ENCODE measurements at regions not wholly inside any gene's neighbourhood (a gene's known extent, or its start where the extent isn't known, plus 50 kb on each side); places are given as distances from the start of the nearest gene placed in this dataset.

DNA sequence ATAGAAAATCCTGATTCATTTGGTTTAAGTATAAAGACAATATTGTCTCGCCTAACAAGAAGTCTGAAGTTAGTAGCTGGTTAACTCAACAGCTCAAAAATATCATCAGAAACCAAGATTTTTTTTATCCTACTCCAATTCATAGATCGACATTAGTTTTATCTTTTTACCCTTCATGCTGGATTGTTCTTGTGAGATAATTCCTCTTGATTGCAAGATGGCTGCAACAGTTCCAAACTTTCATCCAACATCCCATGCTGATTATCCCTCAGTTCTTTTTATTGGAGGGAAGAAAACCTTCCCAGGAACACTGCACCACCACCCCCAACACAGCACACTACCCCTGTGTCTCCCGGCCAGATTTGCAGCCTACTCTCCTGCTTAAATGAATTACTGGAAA, 370.2 kb upstream of the RAB6C start:
- H3K9me3 Mint-ChIP-seq = no peaks in the 10 kb centered on the region
- ChIA-PET POLR2A (no interaction called here), CTCF (no interaction called here)
- no peaks in the 10 kb centered on the region for H3K27me3 Mint-ChIP-seq
- H3K27ac Mint-ChIP-seq = no peak overlapping the region
- DNase-seq = no peak
- no peaks in the 10 kb centered on the region for H3K4me1 Mint-ChIP-seq
- no peaks in the 10 kb centered on the region for H3K36me3 Mint-ChIP-seq (ENCODE audit: low read depth)
- no peak overlapping the region for H3K4me3 Mint-ChIP-seq

DNA sequence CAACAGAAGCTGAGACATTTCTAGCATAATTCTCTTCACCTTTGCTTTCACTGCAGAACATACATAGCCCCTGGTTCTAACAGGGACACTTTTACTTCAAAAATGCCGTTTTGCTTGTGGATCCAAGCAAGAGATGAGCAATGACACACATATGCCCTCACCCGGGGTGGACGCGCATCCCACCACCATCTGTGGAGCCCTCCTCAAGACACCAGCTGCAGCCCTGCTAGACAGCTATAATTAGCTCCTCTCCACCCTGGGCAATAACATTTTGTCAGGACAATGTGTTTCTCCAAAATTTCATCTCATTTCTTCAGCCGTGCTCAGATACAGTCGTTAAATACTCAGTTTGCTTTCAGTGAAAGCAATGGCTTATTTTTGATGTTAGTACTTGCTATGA, 368.7 kb upstream of the RAB6C start:
- Mint-ChIP-seq H3K36me3 (ENCODE audit: low read depth) (no peaks in the 10 kb centered on the region), H3K4me1 (no peaks in the 10 kb centered on the region), H3K9me3 (no peaks in the 10 kb centered on the region), H3K27me3 (peaks cover 4% of the 10 kb centered on the region), H3K27ac (no peak overlapping the region), H3K4me3 (no peak overlapping the region)
- no peak for DNase-seq
- POLR2A ChIA-PET = no interaction called here
- CTCF ChIA-PET = no interaction called here

DNA sequence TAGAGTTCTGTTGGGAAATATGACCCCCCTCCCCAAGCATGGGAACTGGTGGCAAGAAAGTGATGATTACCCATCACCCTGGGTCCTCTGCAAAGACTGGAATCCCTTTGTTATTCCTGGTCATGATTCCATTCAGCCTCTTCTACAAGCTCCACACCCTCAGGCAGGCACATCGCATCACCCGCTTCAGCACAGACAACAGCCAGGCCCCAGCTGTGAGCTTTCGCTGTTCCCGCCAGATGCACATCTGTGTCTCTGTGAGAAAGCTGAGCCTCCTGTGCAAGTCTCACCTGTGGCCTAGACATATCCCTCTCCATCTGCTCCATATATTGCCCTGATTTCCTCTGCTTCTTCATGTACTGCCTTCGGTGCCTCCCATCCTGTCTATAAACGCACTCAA, 368.0 kb upstream of the RAB6C start:
- Mint-ChIP-seq H3K4me1 (no peaks in the 10 kb centered on the region), H3K9me3 (no peaks in the 10 kb centered on the region), H3K27ac (no peak overlapping the region), H3K36me3 (ENCODE audit: low read depth) (no peaks in the 10 kb centered on the region), H3K4me3 (no peak overlapping the region), H3K27me3 (peaks cover 4% of the 10 kb centered on the region)
- CTCF ChIA-PET = no interaction called here
- POLR2A ChIA-PET = no interaction called here
- no peak for DNase-seq

DNA sequence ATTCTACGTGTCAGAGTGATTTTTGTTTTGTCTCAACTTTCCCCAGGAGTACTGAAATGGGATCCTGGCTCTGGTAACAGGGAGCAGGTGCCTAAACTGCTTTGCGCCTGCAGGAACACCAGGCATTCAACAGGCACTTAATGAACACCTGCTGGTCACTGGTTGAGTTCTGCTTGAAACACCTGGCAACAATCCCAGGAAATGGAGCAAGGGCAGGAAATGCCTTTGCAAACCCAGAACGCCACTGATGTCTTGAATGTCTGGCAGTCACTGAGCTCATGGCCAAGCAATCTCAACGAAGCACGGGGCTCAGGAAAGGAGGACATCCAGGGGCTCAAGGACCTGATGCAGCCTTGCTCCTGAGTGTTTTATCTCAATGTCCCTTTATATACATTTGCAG, 360.0 kb upstream of the RAB6C start:
- Mint-ChIP-seq H3K27ac (no peak overlapping the region), H3K4me3 (no peak overlapping the region), H3K9me3 (no peaks in the 10 kb centered on the region), H3K4me1 (no peaks in the 10 kb centered on the region), H3K27me3 (peaks cover 3% of the 10 kb centered on the region), H3K36me3 (ENCODE audit: low read depth) (no peaks in the 10 kb centered on the region)
- DNase-seq = no peak
- ChIA-PET POLR2A (no interaction called here), CTCF (no interaction called here)

GRCh38 chr2:129620411-129620810, 359.1 kb upstream of the RAB6C start:
- H3K27ac Mint-ChIP-seq = no peak overlapping the region
- no peaks in the 10 kb centered on the region for H3K36me3 Mint-ChIP-seq (ENCODE audit: low read depth)
- H3K4me3 Mint-ChIP-seq = no peak overlapping the region
- H3K9me3 Mint-ChIP-seq = no peaks in the 10 kb centered on the region
- no peak for DNase-seq
- ChIA-PET POLR2A (no interaction called here), CTCF (no interaction called here)
- H3K27me3 Mint-ChIP-seq = no peaks in the 10 kb centered on the region
- H3K4me1 Mint-ChIP-seq = no peaks in the 10 kb centered on the region

- H3K4me1 Mint-ChIP-seq = no peaks in the 10 kb centered on the region
- H3K27ac Mint-ChIP-seq = no peak overlapping the region
- ChIA-PET POLR2A (no interaction called here), CTCF (no interaction called here)
- no peaks in the 10 kb centered on the region for H3K27me3 Mint-ChIP-seq
- no peak for DNase-seq
- no peaks in the 10 kb centered on the region for H3K9me3 Mint-ChIP-seq
- no peak overlapping the region for H3K4me3 Mint-ChIP-seq
- H3K36me3 Mint-ChIP-seq (ENCODE audit: low read depth) = no peaks in the 10 kb centered on the region
Observed at GRCh38 chr2:129623783-129624182, 355.7 kb upstream of the RAB6C start.

GRCh38 chr2:129627437-129627836, 352.0 kb upstream of the RAB6C start:
- Mint-ChIP-seq H3K4me3 (no peak overlapping the region), H3K27me3 (no peaks in the 10 kb centered on the region), H3K27ac (no peak overlapping the region), H3K36me3 (ENCODE audit: low read depth) (no peaks in the 10 kb centered on the region), H3K9me3 (no peaks in the 10 kb centered on the region), H3K4me1 (no peaks in the 10 kb centered on the region)
- DNase-seq = no peak
- ChIA-PET CTCF (no interaction called here), POLR2A (no interaction called here)

DNA sequence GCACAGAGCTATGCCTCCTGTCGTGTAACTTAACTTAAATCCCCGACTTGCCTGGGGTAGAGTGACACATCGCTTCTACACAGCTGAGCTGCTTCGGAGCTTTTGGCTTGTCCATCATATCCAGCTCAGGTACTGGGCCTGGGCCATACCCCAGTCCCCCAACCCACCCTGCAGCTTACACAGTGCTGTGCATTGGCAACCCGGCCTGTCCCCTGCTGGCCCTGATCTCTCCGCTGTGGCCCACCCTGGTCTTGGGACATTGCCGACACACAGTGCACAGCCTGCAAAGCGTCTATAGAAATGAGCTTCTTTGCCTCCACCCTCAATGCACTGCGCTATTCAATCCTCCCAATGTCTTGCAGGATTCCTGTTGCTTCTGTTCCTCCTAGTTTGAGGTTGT, 342.8 kb upstream of the RAB6C start:
- no peak for DNase-seq
- Mint-ChIP-seq H3K36me3 (ENCODE audit: low read depth) (no peaks in the 10 kb centered on the region), H3K4me3 (no peak overlapping the region), H3K4me1 (no peaks in the 10 kb centered on the region), H3K9me3 (no peaks in the 10 kb centered on the region), H3K27me3 (peaks cover 2% of the 10 kb centered on the region), H3K27ac (no peak overlapping the region)
- POLR2A ChIA-PET = no interaction called here
- CTCF ChIA-PET = no interaction called here

DNA sequence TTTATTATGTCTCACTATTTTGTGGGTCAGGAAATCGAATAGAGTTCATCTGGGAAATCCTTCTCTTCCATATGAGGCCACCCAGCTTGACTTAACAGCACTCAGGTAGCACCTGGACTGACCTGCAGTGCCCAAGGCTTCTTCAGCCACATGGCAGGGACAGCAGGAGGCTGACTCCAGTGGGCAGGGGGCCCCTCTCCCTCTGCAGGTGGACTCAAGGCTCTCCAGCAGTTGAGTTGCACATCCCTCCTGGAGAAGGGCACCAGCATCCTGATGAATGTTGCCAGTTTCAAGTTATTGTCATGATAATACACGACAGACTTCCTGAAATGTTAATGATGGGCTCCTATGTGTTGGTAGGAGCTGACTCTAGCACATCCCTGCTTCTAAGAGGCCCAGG, 338.1 kb upstream of the RAB6C start:
- Mint-ChIP-seq H3K36me3 (ENCODE audit: low read depth) (no peaks in the 10 kb centered on the region), H3K4me3 (no peak overlapping the region), H3K4me1 (no peaks in the 10 kb centered on the region), H3K27me3 (no peaks in the 10 kb centered on the region), H3K9me3 (no peaks in the 10 kb centered on the region), H3K27ac (no peak overlapping the region)
- ChIA-PET CTCF (no interaction called here), POLR2A (no interaction called here)
- DNase-seq = no peak

DNA sequence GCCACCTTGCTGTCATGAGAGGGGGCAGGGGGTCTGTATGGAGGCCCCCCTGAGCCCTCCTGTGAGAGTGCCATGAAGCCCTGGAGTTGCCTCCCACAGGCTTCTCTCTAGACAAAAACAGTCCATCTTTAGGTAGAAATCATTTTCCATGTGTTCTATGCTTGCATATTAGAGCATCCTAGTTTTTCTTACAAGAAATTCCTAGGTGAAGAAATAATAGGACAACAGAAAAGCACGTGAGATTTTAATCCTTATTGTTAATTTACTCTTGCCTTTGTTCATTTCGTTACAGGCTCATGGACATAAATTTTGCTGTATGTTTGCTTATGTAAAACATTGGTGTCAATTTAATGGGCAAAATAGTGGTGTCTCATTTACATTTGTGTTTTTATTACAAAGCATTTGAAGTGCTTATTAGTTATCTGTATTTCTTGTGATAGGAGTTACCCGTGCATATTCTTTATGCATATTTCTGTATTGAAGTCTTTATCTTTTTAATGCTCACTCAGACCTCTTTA, 336.9 kb upstream of the RAB6C start:
- H3K9me3 Mint-ChIP-seq = no peaks in the 10 kb centered on the region

GRCh38 chr2:129645335-129645734, 334.1 kb upstream of the RAB6C start:
- no peak overlapping the region for H3K4me3 Mint-ChIP-seq
- DNase-seq = no peak
- H3K9me3 Mint-ChIP-seq = no peaks in the 10 kb centered on the region
- H3K27ac Mint-ChIP-seq = no peak overlapping the region
- ChIA-PET CTCF (no interaction called here), POLR2A (no interaction called here)
- H3K36me3 Mint-ChIP-seq (ENCODE audit: low read depth) = no peaks in the 10 kb centered on the region
- H3K4me1 Mint-ChIP-seq = no peaks in the 10 kb centered on the region
- no peaks in the 10 kb centered on the region for H3K27me3 Mint-ChIP-seq

More for the DNA sequence above, 336.9 kb upstream of the RAB6C start:
- Mint-ChIP-seq H3K27ac (no peak overlapping the region), H3K4me3 (no peak overlapping the region), H3K36me3 (ENCODE audit: low read depth) (no peaks in the 10 kb centered on the region), H3K4me1 (no peaks in the 10 kb centered on the region), H3K27me3 (no peaks in the 10 kb centered on the region)
- DNase-seq = no peak
- POLR2A ChIA-PET = no interaction called here
- CTCF ChIA-PET = no interaction called here

GRCh38 chr2:129646107-129646506, 333.4 kb upstream of the RAB6C start:
- POLR2A ChIA-PET = no interaction called here
- H3K27me3 Mint-ChIP-seq = no peaks in the 10 kb centered on the region
- H3K4me3 Mint-ChIP-seq = no peak overlapping the region
- H3K9me3 Mint-ChIP-seq = no peaks in the 10 kb centered on the region
- no peak overlapping the region for H3K27ac Mint-ChIP-seq
- no peaks in the 10 kb centered on the region for H3K4me1 Mint-ChIP-seq
- DNase-seq = no peak
- CTCF ChIA-PET = no interaction called here
- H3K36me3 Mint-ChIP-seq (ENCODE audit: low read depth) = no peaks in the 10 kb centered on the region

DNA sequence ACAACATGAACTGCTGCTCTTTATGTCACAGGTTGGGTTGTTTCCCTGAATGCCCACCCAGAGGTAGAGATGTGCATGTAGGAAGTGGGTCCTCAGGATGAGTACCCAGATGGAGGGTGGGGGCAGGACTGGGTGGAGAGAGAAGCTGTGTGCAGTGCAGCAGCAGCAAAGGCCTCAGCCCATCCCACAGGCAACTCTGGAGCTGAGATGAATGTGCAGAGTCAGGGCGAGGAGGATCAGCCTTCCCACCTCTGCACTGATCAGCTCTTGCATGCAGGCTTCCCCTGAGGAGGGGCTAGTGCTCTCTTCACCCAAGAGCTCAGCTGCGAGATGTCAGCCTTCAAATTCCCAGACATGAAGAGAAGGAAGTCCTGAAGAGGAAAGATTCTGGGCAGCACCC, 326.2 kb upstream of the RAB6C start:
- CTCF ChIA-PET = no interaction called here
- no peak for DNase-seq
- Mint-ChIP-seq H3K27me3 (no peaks in the 10 kb centered on the region), H3K4me1 (no peaks in the 10 kb centered on the region), H3K36me3 (ENCODE audit: low read depth) (no peaks in the 10 kb centered on the region), H3K9me3 (no peaks in the 10 kb centered on the region), H3K4me3 (no peak overlapping the region), H3K27ac (no peak overlapping the region)
- POLR2A ChIA-PET = no interaction called here

DNA sequence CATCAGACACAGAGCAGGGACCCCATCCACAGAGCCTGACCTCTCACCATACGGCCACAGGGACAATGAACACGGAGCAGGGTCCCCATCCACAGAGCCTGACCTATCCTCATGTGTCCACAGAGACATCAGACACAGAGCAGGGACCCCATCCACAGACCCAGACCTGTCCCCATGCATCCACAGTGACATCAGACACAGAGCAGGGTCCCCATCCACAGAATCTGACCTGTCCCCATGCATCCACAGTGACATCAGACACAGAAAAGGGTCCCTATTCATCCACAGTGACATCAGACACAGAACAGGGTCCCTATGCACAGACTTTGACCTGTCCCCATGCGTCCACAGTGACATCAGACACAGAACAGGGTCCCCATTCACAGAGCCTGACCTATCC, 325.1 kb upstream of the RAB6C start:
- Mint-ChIP-seq H3K27me3 (no peaks in the 10 kb centered on the region), H3K9me3 (peaks cover 1% of the 10 kb centered on the region), H3K4me1 (no peaks in the 10 kb centered on the region), H3K27ac (no peak overlapping the region), H3K4me3 (no peak overlapping the region), H3K36me3 (ENCODE audit: low read depth) (no peaks in the 10 kb centered on the region)
- ChIA-PET POLR2A (no interaction called here), CTCF (no interaction called here)
- no peak for DNase-seq

DNA sequence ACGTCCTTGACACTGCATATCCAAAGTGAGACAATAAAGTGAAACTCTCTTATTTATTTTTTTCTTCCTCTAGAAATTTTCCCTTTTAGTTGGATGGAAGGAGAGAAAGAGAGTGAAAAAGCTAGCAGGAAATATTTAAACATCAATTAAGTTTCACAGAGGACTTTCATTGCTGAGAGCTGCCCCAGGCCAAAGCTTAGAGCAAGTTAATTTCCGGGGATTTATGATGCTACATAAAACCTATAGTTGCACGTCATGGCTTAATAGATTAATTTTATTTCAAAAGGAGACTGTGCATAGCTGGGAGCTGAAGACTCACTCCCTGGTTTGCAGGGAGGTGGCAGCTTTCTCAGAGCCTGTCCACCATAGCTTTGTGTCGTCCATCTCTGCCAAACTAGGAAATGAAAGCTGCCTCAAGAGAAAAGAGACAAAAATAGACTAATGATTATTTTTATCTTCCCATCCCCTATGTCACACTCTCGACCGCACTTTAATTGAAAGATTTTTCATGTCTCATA, 323.3 kb upstream of the RAB6C start:
- Mint-ChIP-seq H3K27ac (no peak overlapping the region), H3K27me3 (no peaks in the 10 kb centered on the region), H3K9me3 (peaks cover 3% of the 10 kb centered on the region), H3K4me1 (no peaks in the 10 kb centered on the region), H3K4me3 (no peak overlapping the region), H3K36me3 (ENCODE audit: low read depth) (no peaks in the 10 kb centered on the region)
- POLR2A ChIA-PET = no interaction called here
- CTCF ChIA-PET = no interaction called here
- DNase-seq = no peak
